ENCODE measurements at regions not wholly inside any gene's neighbourhood (a gene's known extent, or its start where the extent isn't known, plus 50 kb on each side); places are given as distances from the start of the nearest gene placed in this dataset.

DNA sequence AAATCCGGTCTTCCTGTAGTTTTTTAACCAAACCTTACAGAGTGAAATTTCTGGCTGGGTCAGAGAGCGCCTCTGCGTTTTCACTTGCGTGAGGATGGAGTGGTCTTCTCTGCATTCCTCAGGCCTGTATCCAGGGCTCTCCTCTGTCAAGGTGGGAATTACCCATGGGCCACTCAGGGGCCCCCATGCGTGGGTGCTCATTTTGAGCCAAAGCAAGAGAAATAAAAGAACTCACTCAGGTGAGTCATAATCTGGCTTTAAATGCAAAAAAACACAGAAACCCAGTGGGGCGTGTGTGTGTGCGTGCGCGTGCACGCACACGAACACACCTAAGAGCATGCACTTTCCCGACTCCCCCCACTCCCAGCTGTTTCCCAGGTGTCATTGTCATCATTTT lies 104.0 kb upstream of the PWP1 start:
- H3K79me2 ChIP-seq (ENCODE audit: insufficient read depth, low read length), result no peaks in the 10 kb centered on the region
- no peak overlapping the region for H3K9ac ChIP-seq (ENCODE audit: insufficient read depth, low read depth, low read length)
- H3K27me3 ChIP-seq (ENCODE audit: control insufficient read depth in 1 of 2, insufficient read depth in 2 of 2, low read length in 2 of 2), result no peaks in the 10 kb centered on the region
- 88% methylated on average over 12 of the region's 12 CpGs for WGBS (ENCODE audit: low lambda C conversion rate)
- CTCF ChIA-PET (ENCODE audit: low intra/inter-chr PET ratio, low total read pairs), result no interaction called here
- POLR2A ChIA-PET, result no interaction called here
- no peak overlapping the region for H3K4me2 ChIP-seq (ENCODE audit: low read depth, low read length)
- H3K27ac ChIP-seq (ENCODE audit: extremely low read length, insufficient read depth, low read length), result no peak overlapping the region
- no peaks in the 10 kb centered on the region for H3K9me3 ChIP-seq (ENCODE audit: low read length)
- intact Hi-C loops (cut with micrococcal nuclease; ENCODE audit: unreplicated experiment), result no loop called here
- ATAC-seq (no peak), DNase-seq (ENCODE audit: low spot score) (no peak), FAIRE-seq (no peak)
- no peak overlapping the region for H2AFZ ChIP-seq (ENCODE audit: low read length)
- in situ Hi-C loops (cut with HindIII; ENCODE audit: extremely low pct_ligation_motif_present, low pct_unique_long_range_greater_than_20kb), result no loop called here
- TF ChIP-seq, protein P1, sequence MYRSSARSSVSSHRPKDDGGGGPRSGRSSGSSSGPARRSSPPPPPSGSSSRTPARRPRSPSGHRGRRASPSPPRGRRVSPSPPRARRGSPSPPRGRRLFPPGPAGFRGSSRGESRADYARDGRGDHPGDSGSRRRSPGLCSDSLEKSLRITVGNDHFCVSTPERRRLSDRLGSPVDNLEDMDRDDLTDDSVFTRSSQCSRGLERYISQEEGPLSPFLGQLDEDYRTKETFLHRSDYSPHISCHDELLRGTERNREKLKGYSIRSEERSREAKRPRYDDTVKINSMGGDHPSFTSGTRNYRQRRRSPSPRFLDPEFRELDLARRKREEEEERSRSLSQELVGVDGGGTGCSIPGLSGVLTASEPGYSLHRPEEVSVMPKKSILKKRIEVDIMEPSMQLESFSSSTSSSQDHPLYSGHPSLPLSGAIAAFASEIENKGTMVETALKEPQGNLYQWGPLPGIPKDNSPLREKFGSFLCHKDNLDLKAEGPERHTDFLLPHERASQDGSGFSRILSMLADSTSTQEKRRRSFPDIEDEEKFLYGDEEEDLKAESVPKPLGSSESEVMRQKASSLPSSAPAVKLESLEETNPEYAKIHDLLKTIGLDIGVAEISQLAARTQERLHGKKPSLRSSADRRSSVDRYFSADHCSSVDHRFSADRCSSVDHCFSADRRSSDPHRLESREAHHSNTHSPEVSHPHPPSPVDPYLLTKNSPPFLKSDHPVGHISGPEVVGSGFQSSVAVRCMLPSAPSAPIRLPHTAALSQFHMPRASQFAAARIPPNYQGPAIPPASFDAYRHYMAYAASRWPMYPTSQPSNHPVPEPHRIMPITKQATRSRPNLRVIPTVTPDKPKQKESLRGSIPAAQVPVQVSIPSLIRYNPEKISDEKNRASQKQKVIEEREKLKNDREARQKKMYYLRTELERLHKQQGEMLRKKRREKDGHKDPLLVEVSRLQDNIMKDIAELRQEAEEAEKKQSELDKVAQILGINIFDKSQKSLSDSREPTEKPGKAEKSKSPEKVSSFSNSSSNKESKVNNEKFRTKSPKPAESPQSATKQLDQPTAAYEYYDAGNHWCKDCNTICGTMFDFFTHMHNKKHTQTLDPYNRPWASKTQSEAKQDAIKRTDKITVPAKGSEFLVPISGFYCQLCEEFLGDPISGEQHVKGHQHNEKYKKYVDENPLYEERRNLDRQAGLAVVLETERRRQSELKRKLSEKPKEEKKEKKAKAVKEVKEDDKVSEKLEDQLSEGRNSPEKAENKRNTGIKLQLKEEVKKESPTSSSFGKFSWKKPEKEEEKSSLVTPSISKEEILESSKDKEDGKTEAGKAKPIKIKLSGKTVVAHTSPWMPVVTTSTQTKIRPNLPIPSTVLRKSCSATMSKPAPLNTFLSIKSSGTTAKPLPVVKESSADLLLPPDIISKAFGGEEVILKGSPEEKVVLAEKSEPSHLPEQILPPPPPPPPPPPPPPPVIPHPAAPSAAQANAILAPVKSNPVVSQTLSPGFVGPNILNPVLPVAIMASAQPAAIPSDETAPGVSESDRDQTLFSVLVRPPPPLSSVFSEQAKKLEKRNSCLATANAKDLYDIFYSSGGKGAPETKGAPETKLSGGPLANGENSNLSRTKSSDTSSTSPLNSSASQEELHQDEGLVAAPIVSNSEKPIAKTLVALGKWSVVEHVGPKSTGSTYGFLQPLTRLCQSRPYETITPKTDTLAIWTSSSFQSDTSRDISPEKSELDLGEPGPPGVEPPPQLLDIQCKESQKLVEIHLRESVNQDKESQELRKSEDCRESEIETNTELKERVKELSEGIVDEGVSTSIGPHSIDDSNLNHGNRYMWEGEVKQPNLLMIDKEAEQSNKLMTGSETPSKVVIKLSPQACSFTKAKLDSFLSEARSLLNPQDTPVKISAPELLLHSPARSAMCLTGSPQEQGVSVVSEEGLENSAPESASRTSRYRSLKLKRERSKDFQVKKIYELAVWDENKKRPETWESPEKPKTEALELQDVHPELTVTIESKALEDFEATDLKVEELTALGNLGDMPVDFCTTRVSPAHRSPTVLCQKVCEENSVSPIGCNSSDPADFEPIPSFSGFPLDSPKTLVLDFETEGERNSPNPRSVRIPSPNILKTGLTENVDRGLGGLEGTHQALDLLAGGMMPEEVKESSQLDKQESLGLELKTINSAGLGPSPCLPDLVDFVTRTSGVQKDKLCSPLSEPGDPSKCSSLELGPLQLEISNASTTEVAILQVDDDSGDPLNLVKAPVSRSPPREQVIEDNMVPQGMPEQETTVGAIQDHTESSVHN (CRISPR knock-in tag; IDR thresholded peaks at IDR 0.05), result no peak
- TF ChIP-seq ZNF792 (CRISPR knock-in tag; IDR thresholded peaks at IDR 0.05) (no peak), ZNF225 (CRISPR knock-in tag; IDR thresholded peaks at IDR 0.05) (no peak), TARDBP (CRISPR knock-in tag; IDR thresholded peaks at IDR 0.05) (no peak), ZNF274 (CRISPR knock-in tag; IDR thresholded peaks at IDR 0.05) (no peak)
- TF ChIP-seq, protein P2, sequence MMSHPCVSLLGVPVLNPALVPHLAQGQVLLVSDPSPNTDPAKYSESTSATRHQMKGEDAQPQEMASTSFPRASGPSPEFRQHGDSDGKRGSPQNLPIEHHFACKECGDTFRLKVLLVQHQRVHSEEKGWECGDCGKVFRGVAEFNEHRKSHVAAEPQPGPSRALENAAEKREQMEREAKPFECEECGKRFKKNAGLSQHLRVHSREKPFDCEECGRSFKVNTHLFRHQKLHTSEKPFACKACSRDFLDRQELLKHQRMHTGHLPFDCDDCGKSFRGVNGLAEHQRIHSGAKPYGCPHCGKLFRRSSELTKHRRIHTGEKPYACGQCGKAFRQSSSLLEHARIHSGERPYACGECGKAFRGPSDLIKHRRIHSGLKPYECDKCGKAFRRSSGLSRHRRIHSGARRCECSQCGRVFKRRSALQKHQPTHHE (CRISPR knock-in tag; IDR thresholded peaks at IDR 0.05; ENCODE audit: borderline replicate concordance), result no peak
- TF ChIP-seq, protein P3, sequence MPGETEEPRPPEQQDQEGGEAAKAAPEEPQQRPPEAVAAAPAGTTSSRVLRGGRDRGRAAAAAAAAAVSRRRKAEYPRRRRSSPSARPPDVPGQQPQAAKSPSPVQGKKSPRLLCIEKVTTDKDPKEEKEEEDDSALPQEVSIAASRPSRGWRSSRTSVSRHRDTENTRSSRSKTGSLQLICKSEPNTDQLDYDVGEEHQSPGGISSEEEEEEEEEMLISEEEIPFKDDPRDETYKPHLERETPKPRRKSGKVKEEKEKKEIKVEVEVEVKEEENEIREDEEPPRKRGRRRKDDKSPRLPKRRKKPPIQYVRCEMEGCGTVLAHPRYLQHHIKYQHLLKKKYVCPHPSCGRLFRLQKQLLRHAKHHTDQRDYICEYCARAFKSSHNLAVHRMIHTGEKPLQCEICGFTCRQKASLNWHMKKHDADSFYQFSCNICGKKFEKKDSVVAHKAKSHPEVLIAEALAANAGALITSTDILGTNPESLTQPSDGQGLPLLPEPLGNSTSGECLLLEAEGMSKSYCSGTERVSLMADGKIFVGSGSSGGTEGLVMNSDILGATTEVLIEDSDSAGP (CRISPR knock-in tag; IDR thresholded peaks at IDR 0.05; ENCODE audit: borderline replicate concordance), result no peak
- TF ChIP-seq, protein P4, sequence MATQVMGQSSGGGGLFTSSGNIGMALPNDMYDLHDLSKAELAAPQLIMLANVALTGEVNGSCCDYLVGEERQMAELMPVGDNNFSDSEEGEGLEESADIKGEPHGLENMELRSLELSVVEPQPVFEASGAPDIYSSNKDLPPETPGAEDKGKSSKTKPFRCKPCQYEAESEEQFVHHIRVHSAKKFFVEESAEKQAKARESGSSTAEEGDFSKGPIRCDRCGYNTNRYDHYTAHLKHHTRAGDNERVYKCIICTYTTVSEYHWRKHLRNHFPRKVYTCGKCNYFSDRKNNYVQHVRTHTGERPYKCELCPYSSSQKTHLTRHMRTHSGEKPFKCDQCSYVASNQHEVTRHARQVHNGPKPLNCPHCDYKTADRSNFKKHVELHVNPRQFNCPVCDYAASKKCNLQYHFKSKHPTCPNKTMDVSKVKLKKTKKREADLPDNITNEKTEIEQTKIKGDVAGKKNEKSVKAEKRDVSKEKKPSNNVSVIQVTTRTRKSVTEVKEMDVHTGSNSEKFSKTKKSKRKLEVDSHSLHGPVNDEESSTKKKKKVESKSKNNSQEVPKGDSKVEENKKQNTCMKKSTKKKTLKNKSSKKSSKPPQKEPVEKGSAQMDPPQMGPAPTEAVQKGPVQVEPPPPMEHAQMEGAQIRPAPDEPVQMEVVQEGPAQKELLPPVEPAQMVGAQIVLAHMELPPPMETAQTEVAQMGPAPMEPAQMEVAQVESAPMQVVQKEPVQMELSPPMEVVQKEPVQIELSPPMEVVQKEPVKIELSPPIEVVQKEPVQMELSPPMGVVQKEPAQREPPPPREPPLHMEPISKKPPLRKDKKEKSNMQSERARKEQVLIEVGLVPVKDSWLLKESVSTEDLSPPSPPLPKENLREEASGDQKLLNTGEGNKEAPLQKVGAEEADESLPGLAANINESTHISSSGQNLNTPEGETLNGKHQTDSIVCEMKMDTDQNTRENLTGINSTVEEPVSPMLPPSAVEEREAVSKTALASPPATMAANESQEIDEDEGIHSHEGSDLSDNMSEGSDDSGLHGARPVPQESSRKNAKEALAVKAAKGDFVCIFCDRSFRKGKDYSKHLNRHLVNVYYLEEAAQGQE (IDR thresholded peaks at IDR 0.05; ENCODE audit: borderline replicate concordance in 1 of 2, low read depth in 1 of 2, low read length in 2 of 2), result no peak
- BruUV-seq (replicated peaks), result no TSS peak
- no peak overlapping the region for H3K4me3 ChIP-seq (replicated peaks in 1 of 3; ENCODE audit: insufficient read depth in 1 of 3, low read depth in 2 of 3, low read length in 3 of 3)
- H3K36me3 ChIP-seq (replicated peaks in 1 of 2; ENCODE audit: control insufficient read depth in 1 of 2, insufficient read depth in 2 of 2, low read length in 2 of 2), result no peaks in the 10 kb centered on the region; a peak in 1 of 5 replicates
- H3K4me1 ChIP-seq (ENCODE audit: insufficient read depth, low read length), result no peaks in the 10 kb centered on the region
- no peaks in the 10 kb centered on the region for H4K20me1 ChIP-seq (ENCODE audit: insufficient read depth, low read length)
